GM18861 (cell line): ENCODE measurements at regions not wholly inside any gene's neighbourhood (a gene's known extent, or its start where the extent isn't known, plus 50 kb on each side); places are given as distances from the start of the nearest gene placed in this dataset.

ENCODE experiments used
- ATAC-seq: cut with Tn5 transposase; IDR thresholded peaks from one replicate; pipeline ENCODE4 v1.9.1; 2021; ENCODE audit not compliant: unreplicated experiment

DNA sequence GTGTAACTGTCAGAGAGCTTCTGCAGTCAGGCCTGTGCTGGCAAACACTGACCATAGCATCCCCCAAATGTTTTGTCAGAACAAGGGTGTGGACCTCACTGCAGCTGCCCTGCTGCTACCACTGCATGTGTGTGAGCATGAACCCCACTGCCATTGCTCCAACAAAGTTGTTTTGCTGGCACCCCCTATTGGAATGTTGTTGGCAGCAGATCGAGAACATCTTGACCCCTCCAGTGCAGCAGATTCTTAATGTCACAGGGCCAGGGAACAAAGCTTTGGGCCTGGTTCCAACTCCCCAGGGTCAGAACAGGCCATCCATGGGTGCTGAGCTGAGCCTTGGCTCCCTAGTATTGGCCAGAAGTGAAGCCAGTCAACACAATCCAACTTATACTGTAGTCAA is 1537.4 kb downstream of the NCAM2 start:
- no peak for ATAC-seq

DNA sequence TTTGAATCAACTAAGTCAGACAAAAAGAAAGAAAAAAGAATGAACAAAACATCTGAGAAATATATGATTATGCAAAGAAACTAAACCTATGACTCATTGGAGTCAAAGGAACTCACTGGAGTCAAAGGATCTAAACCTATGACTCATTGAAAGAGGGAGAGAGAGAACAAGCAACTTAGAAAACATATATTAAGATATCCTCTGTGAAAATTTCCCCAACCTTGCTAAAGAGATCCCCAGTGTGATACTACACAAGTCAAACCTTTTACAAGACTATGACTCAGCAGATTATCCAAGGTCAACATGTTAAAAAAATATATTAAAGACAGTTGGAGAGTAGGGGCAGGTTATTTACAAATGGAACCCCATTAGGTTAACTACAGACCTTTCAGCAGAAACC is 1538.3 kb downstream of the NCAM2 start:
- ATAC-seq = no peak

- no peak for ATAC-seq
Observed at GRCh38 chr21:22544747-22545146, 1546.5 kb downstream of the NCAM2 start.

GRCh38 chr21:22552390-22552789 is 1554.2 kb downstream of the NCAM2 start:
- no peak for ATAC-seq

- no peak for ATAC-seq
Observed at GRCh38 chr21:22554690-22555316, 1556.6 kb downstream of the NCAM2 start.

- ATAC-seq = no peak
Observed at GRCh38 chr21:22556829-22557228, 1558.6 kb downstream of the NCAM2 start.

GRCh38 chr21:22561946-22562345 is 1563.7 kb downstream of the NCAM2 start:
- no peak for ATAC-seq

DNA sequence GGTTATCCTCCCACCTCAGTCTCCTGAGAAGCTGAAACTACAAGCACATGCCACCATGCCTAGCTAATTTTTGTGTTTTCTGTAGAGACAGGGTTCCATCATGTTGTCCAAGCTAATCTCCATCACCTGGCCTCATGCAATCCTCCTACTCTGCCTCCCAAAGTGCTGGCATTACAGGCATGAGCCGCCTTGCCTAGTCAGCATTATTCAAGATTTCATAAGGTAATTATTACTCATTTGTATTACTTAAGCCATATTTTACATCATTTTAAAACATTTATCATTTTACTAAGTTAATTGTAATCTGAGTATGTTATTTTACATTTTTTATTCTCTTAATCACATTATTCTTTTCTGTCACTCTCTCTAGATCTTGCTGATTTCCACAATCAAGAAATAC is 1575.6 kb downstream of the NCAM2 start:
- ATAC-seq = no peak

DNA sequence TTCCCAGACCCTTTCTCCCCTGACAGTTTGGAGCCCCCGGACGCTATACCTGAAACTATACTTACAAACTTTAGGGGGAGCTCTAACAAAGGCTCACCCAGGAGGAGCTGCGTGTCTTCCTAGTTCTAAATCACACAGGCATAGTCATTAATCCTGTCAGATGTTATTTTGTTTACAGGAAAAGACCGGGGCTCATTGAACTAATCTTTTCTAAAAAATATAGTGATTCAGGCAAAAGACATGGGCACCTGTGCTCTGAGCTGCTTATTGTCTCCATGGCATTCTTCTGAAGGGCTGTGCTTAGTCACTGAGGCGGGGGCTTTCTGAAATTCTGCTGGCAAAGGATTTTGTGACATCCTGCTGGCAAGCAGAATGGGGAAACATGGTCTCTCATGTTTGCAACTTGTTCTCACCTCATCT is 1577.0 kb downstream of the NCAM2 start:
- ATAC-seq = no peak

DNA sequence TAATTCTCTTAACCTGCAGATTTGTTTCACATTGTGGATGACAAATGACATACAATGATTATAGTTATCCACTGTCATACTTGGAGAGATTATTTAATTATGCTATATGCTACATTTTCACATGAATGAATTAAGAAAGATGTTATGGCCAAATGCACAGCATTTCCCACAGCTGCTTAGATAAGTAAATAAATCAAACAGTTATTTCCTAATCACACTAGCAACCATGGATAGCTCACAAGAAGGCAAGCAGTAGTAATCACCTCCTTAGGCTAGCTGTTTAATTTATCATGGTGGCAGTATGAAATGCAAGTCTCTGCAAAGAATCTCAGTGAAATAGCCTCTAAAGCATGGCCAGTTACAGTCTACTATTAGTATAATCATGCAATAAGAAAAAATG is 1581.5 kb downstream of the NCAM2 start:
- no peak for ATAC-seq

DNA sequence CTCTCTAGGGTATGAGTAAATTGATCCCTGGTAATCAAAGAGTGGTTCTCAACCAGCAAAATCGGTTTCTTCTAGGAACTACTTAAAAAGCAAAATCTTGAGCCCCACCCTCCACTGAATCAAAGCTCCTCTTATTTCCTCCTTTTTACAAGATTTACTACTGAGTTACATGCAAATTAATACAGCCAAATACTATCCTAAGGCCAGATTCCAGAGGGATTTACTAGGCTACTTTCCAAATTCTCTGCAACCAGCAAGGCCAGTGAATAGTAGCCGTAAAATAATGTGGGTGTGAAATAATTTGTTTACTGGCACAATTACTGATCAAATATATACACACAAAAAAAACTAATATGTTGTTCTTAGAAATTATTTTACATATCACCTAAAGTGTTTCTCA is 1583.8 kb downstream of the NCAM2 start:
- no peak for ATAC-seq

DNA sequence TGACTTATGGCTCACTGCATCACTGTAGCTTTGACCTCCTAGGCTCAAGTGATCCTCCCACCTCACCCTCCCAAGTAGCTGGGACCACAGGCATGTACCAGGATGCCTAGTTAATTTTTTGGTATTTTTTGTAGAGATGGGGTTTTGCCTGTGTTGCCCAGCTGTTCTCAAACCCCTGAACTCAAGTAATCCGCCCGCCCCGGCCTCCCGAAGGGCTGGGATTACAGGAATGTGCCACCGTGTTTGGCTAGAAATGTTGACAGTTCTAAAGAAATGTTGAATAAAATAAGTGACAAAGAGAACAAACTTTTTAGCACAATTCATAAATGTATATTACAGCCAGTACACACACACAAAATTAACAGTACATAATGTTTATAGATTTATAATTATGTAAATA is 1586.1 kb downstream of the NCAM2 start:
- no peak for ATAC-seq

DNA sequence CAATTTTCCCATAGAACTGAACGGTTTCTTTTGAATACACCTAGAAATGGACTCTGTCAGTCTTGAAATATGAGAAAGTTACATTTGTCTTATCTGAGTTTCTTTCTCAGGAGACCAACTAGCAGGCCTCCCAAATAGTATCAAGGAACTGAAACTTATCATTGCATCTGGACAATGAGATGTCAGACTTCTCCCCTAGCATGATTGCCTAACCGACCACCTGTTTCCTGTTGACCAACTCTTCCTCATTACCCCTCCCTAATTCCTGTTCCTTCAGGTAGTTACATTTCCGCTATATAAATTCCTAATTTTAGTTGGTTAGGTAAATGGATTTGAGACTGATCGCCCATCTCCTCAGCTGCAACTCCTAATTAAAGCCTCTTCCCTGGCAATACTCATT is 1587.3 kb downstream of the NCAM2 start:
- no peak for ATAC-seq

DNA sequence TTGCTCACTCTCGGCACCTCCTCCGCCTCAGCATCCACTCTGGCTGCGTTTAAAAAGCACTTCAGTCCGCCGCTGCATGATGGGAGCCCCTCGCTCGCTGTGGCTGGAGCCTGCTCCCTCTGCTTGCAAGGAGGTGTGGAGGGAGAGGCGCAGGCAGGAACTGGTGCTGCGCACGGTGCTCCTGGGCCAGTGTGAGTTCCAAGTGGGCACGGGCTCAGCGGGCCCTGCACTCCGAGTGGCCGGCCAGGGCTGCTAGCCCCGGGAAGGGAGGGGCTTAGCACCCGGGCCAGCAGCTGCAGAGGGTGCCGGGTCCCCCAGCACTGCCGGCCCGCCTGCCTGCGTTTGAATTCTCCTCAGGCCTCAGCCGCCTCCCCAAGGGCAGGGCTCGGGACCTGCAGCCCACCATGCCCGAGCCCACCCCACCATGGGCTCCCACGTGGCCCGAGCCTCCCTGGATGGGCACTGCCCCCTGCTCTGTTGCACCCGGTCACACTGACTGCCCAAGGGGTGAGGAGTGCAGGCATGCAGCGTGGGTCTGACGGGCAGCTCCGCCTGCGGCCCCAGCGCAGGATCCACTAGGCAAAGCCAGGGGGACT is 1599.5 kb downstream of the NCAM2 start:
- ATAC-seq = no peak

- no peak for ATAC-seq
Observed at GRCh38 chr21:22609802-22610201, 1611.6 kb downstream of the NCAM2 start.

- ATAC-seq = no peak
Observed at GRCh38 chr21:22627911-22628310, 1629.7 kb downstream of the NCAM2 start.

DNA sequence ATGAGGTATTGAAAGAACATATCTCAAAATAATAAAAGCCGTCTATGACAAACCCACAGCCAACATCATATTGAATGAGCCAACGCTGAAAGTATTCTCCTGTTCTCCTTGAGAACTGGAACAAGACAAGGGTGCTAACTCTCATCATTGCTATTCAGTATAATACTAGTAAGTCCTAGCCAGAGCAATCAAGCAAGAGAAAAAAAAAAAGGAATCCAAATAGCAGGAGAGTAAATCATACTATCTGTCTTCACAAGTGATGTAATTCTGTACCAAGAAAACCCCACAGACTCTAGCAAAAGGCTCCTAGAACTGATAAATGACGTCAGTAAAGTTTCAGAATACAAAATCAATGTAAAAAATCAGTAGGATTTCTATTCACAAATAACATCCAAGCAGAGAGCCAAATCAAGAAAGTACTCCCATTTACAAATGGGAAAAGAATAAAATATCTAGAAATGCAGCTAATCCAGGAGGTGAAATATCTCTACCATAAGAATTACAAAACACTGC is 1632.8 kb downstream of the NCAM2 start:
- no peak for ATAC-seq

- ATAC-seq = no peak
Observed at GRCh38 chr21:22632176-22632575, 1634.0 kb downstream of the NCAM2 start.

DNA sequence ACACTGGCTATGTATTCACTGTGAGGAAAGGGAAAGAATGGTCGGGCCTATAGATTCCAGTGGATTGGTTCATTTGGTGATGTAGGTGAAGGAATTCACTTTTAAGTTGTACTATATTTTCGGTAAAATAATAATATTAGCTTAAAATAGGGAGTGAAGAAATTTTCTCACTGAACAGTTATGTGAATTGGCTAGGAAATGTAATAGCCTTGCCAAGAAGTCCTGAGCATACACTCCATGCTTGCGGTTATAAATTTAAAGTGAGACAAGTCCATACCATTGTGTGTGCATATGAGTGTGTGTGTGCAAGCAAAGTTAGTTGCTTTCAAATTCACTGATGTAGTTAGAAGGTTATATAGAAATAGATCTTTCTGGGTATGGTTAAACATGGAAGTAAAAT is 1651.0 kb downstream of the NCAM2 start:
- ATAC-seq = no peak

DNA sequence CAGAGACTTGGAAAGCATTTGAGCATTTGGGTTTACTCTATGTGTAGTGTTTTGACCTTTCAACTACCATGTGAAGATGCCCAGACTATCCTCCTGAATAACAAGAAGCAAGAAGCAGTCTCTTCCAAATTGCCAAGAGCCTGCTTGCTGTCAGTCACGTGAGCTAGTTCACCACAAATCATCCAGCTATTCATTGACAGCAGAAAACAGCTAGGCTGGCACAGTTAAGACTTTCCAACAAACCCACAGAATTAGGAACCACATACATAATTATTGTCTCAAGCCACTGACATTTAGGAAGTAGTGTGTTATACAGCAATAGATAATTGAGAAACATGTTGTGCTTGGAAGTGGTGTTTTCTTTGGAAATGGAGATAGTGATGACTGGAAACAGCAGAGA is 1652.0 kb downstream of the NCAM2 start:
- ATAC-seq = no peak

- ATAC-seq = no peak
Observed at GRCh38 chr21:22657781-22658180, 1659.6 kb downstream of the NCAM2 start.

- ATAC-seq = no peak
Observed at GRCh38 chr21:22670148-22670547, 1671.9 kb downstream of the NCAM2 start.

DNA sequence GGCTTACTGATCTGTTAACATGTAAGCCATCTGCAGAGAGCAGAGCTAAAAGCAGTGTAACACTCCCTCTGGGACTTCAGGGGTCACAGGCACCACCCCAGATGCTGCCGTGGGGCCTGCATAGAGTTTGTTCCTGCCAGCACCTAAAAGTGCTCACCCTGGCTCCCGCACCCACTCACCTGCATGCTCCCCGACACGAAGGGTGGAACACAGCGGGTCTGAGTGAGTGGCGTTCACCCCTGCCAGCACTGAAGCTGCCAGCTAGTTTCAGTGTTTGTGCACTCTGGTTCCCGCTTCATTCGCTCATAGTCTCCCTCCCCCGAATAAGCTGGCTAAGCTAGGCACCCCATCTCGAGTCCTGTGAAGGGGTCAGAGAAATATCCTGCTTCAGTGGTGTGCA is 1681.0 kb downstream of the NCAM2 start:
- no peak for ATAC-seq
